ENCODE measurements at regions not wholly inside any gene's neighbourhood (a gene's known extent, or its start where the extent isn't known, plus 50 kb on each side); places are given as distances from the start of the nearest gene placed in this dataset.

- H3K4me3 ChIP-seq (ENCODE audit: low read depth in 2 of 2, low read length in 2 of 2) = no peak overlapping the region
- no peaks in the 10 kb centered on the region for H3K4me1 ChIP-seq (ENCODE audit: control insufficient read depth, insufficient read depth, low read length)
- intact Hi-C loops (cut with micrococcal nuclease; ENCODE audit: unreplicated experiment) (no loop called here), in situ Hi-C loops (cut with HindIII; ENCODE audit: low pct_unique_long_range_greater_than_20kb, low sequenced_read_pairs) (no loop called here)
- no peaks in the 10 kb centered on the region for H3K27me3 ChIP-seq (ENCODE audit: control insufficient read depth, insufficient read depth, low read length)
- no peaks in the 10 kb centered on the region for H3K9me3 ChIP-seq (ENCODE audit: control insufficient read depth, insufficient read depth, low read depth, low read length)
- TF ChIP-seq REST (IDR thresholded peaks at IDR 0.05; ENCODE audit: insufficient read depth in 1 of 2, low read depth in 2 of 2, low read length in 1 of 2) = no peak
- no peak for TF ChIP-seq SIN3A (IDR thresholded peaks at IDR 0.05; ENCODE audit: borderline replicate concordance, insufficient read depth, low read depth, low read length)
- no peak for TF ChIP-seq TCF7L2 (IDR thresholded peaks at IDR 0.05; ENCODE audit: low read depth, low read length)
- TF ChIP-seq POLR2AphosphoS5 (IDR thresholded peaks at IDR 0.05; ENCODE audit: low read depth, low read length) = no peak
- no peak for TF ChIP-seq CTCF (IDR thresholded peaks at IDR 0.05)
- no TSS peak for BruUV-seq (replicated peaks)
- no peaks in the 10 kb centered on the region for H3K36me3 ChIP-seq (ENCODE audit: control insufficient read depth, insufficient read depth, low read length)
- ChIA-PET POLR2A (no interaction called here), CTCF (no interaction called here)
- H3K27ac ChIP-seq (ENCODE audit: low read length) = no peak overlapping the region
- no peak for ATAC-seq
- DNase-seq (ENCODE audit: low read depth, low spot score) = no peak
Measured at GRCh38 chr18:56377231-56377630, 261.2 kb downstream of the TXNL1 start.

- CTCF ChIA-PET = no interaction called here
- POLR2A ChIA-PET = no interaction called here
- ATAC-seq = no peak
- DNase-seq (ENCODE audit: low read depth, low spot score) = no peak
- no TSS peak for BruUV-seq (replicated peaks)
- Histone ChIP-seq H3K4me1 (ENCODE audit: control insufficient read depth, insufficient read depth, low read length) (no peaks in the 10 kb centered on the region), H3K27ac (ENCODE audit: low read length) (no peak overlapping the region), H3K36me3 (ENCODE audit: control insufficient read depth, insufficient read depth, low read length) (no peaks in the 10 kb centered on the region), H3K4me3 (ENCODE audit: low read depth in 2 of 2, low read length in 2 of 2) (no peak overlapping the region), H3K9me3 (ENCODE audit: control insufficient read depth, insufficient read depth, low read depth, low read length) (no peaks in the 10 kb centered on the region), H3K27me3 (ENCODE audit: control insufficient read depth, insufficient read depth, low read length) (no peaks in the 10 kb centered on the region)
- in situ Hi-C loops (cut with HindIII; ENCODE audit: low pct_unique_long_range_greater_than_20kb, low sequenced_read_pairs) (no loop called here), intact Hi-C loops (cut with micrococcal nuclease; ENCODE audit: unreplicated experiment) (no loop called here)
- TF ChIP-seq POLR2AphosphoS5 (IDR thresholded peaks at IDR 0.05; ENCODE audit: low read depth, low read length) = no peak
- no peak for TF ChIP-seq CTCF (IDR thresholded peaks at IDR 0.05)
- TF ChIP-seq REST (IDR thresholded peaks at IDR 0.05; ENCODE audit: insufficient read depth in 1 of 2, low read depth in 2 of 2, low read length in 1 of 2) = no peak
- no peak for TF ChIP-seq TCF7L2 (IDR thresholded peaks at IDR 0.05; ENCODE audit: low read depth, low read length)
- no peak for TF ChIP-seq SIN3A (IDR thresholded peaks at IDR 0.05; ENCODE audit: borderline replicate concordance, insufficient read depth, low read depth, low read length)
Measured at GRCh38 chr18:56374007-56374655, 264.3 kb downstream of the TXNL1 start.

Measured in Panc1 (cell line).